Osteocyte (in vitro differentiated cells): ENCODE measurements at regions not wholly inside any gene's neighbourhood (a gene's known extent, or its start where the extent isn't known, plus 50 kb on each side); places are given as distances from the start of the nearest gene placed in this dataset.

Source experiments
- DNase-seq: peaks from one replicate; pipeline ENCODE4 v3.0.0; 2021; ENCODE audit warnings: mixed read lengths; ENCODE audit not compliant: unreplicated experiment; ENCODE audit errors: extremely low spot score
- H3K27ac Mint-ChIP-seq: one replicate; pipeline ENCODE4 v1.8.0; 2021; ENCODE audit warnings: mild to moderate bottlenecking, mixed read lengths; ENCODE audit not compliant: unreplicated experiment
- H3K27me3 Mint-ChIP-seq: one replicate; pipeline ENCODE4 v1.8.0; 2021; ENCODE audit warnings: mixed read lengths; ENCODE audit not compliant: unreplicated experiment
- H3K36me3 Mint-ChIP-seq: one replicate; pipeline ENCODE4 v1.8.0; 2021; ENCODE audit warnings: mixed read lengths; ENCODE audit not compliant: unreplicated experiment
- H3K4me1 Mint-ChIP-seq: one replicate; pipeline ENCODE4 v1.8.0; 2021; ENCODE audit warnings: mixed read lengths; ENCODE audit not compliant: unreplicated experiment
- H3K4me3 Mint-ChIP-seq: one replicate; pipeline ENCODE4 v1.8.0; 2021; ENCODE audit warnings: mild to moderate bottlenecking, moderate library complexity, mixed read lengths; ENCODE audit not compliant: unreplicated experiment
- H3K9me3 Mint-ChIP-seq: one replicate; pipeline ENCODE4 v1.8.0; 2021; ENCODE audit warnings: mixed read lengths; ENCODE audit not compliant: unreplicated experiment
- CTCF ChIP-seq: fragments of 200-600 bp; sonication (generic); IDR thresholded peaks from 2 replicates; pipeline ENCODE4 v1.5.0; 2021; ENCODE audit warnings: antibody characterized with exemption, mild to moderate bottlenecking, moderate library complexity

- DNase-seq: no peak
- no peaks in the 10 kb centered on the region for H3K9me3 Mint-ChIP-seq
- H3K27me3 Mint-ChIP-seq: peaks cover 8% of the 10 kb centered on the region
- no peak overlapping the region for H3K4me3 Mint-ChIP-seq
- TF ChIP-seq CTCF: no peak
- H3K27ac Mint-ChIP-seq: no peak overlapping the region
- H3K4me1 Mint-ChIP-seq: no peaks in the 10 kb centered on the region
- no peaks in the 10 kb centered on the region for H3K36me3 Mint-ChIP-seq
These were observed 136.6 kb upstream of the OTUD4 start for GRCh38 chr4:145316897-145317574.

DNA sequence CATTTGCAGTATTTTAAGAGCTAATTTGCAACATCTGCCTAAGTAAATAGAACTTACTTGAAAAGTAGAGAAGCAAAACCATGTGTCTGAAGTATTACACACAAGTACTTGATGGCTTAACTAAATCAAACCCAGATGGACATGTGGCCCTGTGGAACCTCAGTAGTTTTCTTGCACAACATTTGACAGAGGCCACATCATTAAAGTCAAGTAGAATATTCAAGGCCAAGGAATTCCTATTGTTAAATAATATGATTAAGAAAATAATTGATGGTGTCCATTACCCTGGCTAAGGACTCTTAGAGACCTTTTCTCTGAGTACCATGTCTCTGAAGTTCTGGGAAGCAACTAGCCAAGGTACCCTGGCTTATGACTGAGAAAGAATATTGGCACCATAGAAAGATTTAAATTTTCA lies 135.4 kb upstream of the OTUD4 start:
- no peak for DNase-seq
- no peak overlapping the region for H3K4me3 Mint-ChIP-seq
- no peak for TF ChIP-seq CTCF
- H3K9me3 Mint-ChIP-seq: no peaks in the 10 kb centered on the region
- no peaks in the 10 kb centered on the region for H3K4me1 Mint-ChIP-seq
- no peak overlapping the region for H3K27ac Mint-ChIP-seq
- H3K36me3 Mint-ChIP-seq: no peaks in the 10 kb centered on the region
- peaks cover 14% of the 10 kb centered on the region for H3K27me3 Mint-ChIP-seq

DNA sequence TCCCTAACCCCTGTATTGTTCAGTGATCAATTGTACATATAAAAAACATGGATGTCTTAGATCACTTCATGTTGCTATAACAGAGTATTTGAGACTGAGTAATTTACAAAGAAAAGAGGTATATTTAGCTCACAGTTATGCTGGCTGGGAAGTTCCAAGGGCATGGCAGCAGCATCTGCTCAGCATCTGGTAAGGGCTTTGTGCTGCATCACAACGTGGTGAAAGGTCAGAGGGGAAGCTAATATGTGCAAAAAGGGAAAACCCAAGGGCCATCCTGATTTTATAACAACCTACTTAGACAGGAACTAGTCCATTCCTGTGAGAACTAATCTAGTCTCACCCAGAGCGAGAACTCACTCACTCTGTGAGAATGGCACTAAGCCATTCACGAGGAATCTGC lies 128.2 kb upstream of the OTUD4 start:
- H3K27me3 Mint-ChIP-seq: peaks cover 30% of the 10 kb centered on the region
- H3K27ac Mint-ChIP-seq: no peak overlapping the region
- H3K36me3 Mint-ChIP-seq: no peaks in the 10 kb centered on the region
- no peak for DNase-seq
- TF ChIP-seq CTCF: no peak
- H3K4me1 Mint-ChIP-seq: no peaks in the 10 kb centered on the region
- no peak overlapping the region for H3K4me3 Mint-ChIP-seq
- H3K9me3 Mint-ChIP-seq: no peaks in the 10 kb centered on the region

GRCh38 chr4:145307763-145308430 lies 127.5 kb upstream of the OTUD4 start:
- Mint-ChIP-seq H3K4me3 (no peak overlapping the region), H3K27ac (no peak overlapping the region), H3K27me3 (peaks cover 30% of the 10 kb centered on the region), H3K4me1 (no peaks in the 10 kb centered on the region), H3K9me3 (no peaks in the 10 kb centered on the region), H3K36me3 (no peaks in the 10 kb centered on the region)
- TF ChIP-seq CTCF: no peak
- DNase-seq: no peak

DNA sequence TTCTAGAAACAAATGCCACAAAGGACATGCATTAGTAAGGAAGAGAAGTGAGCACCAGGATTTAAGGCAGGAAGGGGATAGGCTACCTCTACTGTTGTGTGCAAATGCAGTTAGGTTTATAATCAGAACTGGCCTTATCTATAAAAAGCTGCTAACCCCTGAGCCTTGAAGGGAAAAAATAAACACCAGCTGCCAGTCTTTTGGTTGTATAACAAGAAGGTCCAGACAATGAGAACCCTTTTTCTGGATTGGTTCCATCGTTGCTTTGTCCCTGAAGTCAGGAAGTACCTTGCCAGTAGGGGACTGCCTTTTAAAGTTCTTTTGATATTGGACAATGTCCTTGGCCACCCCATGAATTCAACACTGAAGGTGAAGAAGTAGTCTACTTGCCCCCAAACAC lies 126.7 kb upstream of the OTUD4 start:
- Mint-ChIP-seq H3K4me3 (no peak overlapping the region), H3K36me3 (no peaks in the 10 kb centered on the region), H3K27ac (no peak overlapping the region), H3K9me3 (no peaks in the 10 kb centered on the region), H3K27me3 (peaks cover 25% of the 10 kb centered on the region), H3K4me1 (no peaks in the 10 kb centered on the region)
- TF ChIP-seq CTCF: no peak
- no peak for DNase-seq
